ENCODE measurements at regions not wholly inside any gene's neighbourhood (a gene's known extent, or its start where the extent isn't known, plus 50 kb on each side); places are given as distances from the start of the nearest gene placed in this dataset.
"Not testable (repeated sequence)": the region's sequence is repeated elsewhere in the genome, so short reads cannot be mapped to it uniquely, and the experiment has no call there.

GRCh38 chr5:138646671-138647070, 71.5 kb upstream of the HSPA9 start:
- DNase-seq = no peak

DNA sequence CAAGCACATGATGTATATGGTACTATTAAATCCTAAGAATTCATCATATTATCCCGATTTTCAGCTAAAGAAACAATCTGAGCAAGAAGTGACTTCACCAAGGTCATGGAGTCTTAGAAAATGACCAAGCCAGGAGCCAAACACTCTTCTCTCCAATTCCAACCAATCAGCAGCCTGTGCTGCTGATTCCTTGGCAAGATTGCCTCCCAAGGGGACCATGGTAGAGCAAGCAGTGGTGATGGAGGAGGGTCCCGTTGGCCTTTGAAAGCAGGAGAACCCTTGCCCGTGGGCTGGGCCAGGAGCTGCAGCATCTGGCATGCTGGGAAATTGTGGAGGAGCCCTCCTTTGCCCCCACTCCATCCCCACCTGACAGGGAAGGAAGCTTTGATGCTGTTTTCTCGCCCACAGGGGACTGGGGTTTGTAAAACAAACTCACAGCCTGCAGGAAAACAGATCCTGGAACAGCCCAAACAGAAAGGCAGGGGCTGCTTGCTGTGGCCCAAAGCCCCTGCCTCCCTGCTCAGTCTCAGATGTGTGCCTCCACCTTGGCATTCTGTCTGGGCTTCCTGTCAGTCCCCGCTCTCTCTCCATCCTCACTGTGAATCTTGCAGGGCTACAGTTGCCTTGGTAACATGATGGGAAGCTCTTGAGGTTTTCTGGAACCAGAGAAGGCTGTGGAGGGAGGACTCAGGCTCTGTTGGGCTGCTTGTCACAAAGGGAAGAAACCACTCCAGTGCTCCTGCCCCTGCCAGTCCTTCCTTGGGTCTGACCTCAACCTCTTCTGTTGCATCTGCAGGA, 70.8 kb upstream of the HSPA9 start:
- DNase-seq = no peak

DNA sequence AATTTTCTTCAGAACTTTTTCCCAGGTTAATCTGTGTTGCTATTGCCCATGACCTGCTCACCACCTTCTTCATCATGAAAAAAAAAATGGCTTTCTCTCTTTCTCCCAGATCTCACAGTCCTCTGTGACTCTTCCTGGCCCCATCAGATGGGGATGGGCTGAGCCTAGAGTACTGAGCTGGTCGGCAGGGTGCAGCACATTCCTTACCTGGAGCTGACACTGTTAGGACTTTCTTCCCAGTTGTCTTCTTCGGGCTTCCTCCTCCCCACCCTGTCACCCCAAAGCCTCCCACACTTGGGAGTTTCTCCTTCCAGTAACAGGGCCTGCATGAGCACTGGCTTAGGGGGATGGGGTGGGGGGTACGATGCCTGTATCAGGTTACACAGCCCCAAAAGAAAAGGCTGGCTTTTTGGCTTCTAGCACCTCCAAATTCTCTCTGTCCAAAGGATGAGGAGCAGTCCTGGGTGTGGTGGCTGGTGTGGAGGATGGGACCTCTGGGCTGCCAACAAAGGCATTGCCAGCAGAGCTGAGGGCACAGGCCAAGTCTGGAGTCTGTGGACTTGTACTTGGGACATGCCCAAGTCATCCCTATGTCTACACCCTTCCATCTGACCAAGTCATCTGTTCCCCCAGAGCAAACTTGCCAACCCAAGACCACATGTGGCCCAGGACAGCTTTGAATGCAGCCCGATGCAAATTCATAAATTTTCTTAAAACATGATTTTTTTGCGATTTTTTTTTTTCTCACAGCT, 68.0 kb upstream of the HSPA9 start:
- no peak for DNase-seq

- DNase-seq = peak; percentile 63
Observed at GRCh38 chr5:138641547-138642298, 66.5 kb upstream of the HSPA9 start.

DNA sequence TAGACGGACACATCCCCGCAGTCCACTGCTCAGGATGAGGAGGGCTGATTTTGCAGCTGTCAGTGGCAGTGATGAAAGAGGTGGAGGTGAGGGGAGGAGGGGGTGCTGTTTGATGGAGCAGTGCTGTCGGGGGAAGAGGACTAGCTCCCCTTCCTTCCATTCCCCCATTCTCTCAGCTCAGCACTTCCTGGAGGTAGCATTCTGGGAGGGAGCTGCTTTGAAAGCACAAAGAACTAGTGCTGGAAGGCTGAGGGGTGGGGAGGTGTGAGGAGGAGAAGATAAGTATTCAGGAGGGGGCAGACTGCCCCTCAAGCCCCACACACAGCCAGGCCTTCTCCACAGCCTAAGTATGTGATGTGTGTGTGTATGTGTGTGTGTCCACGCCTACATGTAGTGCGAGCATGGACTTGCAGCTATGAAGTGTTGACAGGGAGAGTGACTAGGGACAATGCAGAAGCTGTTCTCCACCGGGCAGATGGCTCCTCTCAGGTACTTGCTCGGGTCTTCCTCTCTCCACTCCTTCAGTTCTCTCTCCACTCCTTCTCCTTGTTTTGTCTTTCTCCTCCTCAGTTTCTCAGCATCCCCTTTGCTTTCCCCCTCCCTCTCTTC, 65.5 kb upstream of the HSPA9 start:
- DNase-seq = no peak

DNA sequence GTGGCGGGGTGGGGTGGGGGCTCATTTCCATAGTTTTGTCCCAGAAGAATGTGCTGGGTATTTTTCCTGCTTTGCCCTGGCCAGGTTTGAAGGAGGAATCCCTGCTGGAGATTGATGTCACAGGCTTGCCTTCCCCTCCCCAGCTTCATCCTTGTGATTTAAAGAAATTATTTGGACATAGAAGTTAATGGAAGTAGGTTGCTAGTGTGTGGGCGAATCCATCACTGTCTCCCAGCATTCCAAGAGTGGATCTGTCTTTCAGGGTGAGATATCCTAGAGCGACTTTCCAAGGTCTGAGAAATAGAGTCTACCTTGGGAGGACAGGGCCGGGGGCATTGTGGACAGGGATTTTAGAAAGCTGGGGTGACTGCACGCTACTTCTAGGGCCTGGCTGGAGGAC, 64.9 kb upstream of the HSPA9 start:
- no peak for DNase-seq

DNA sequence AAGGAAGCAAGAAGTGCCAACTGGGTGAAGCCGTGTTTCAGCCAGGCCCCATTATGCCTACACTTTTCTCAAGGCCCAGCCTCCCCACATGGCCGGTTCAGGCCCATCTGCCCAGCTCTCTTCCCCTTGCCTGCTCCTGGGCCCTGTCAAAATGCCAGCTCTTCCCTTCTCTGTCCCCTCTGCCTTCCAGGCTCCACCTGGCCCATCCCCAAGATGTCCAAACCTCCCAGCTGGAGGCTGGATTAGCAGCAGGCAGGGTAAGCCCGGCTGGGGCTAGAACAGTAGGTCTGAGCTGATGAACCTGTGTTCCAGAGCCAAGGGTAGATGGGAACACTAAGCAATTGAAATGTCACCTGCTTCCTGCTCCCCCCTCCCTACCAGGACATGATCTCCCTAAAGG, 64.1 kb upstream of the HSPA9 start:
- DNase-seq = no peak

GRCh38 chr5:138637256-138637655, 62.1 kb upstream of the HSPA9 start:
- DNase-seq = no peak

GRCh38 chr5:138636398-138636944, 61.3 kb upstream of the HSPA9 start:
- DNase-seq = no peak

DNA sequence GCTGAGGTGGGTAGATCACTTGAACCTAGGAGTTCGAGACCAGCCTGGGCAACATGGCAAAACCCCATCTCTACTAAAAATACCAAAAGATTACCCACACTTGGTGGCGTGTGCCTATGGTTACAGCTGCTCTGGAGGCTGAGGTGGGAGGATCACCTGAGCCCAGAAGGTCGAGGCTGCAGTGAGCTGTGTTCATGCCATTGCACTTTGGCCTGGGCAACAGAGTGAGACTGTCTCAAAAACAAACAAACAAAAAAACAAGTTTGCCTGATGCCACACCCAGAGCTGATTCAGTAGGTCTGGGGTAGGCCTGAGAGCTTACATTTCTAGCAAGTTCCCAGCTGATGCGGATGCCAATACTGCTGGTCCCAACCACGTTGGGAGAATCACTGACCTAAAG, 60.5 kb upstream of the HSPA9 start:
- DNase-seq = no peak

DNA sequence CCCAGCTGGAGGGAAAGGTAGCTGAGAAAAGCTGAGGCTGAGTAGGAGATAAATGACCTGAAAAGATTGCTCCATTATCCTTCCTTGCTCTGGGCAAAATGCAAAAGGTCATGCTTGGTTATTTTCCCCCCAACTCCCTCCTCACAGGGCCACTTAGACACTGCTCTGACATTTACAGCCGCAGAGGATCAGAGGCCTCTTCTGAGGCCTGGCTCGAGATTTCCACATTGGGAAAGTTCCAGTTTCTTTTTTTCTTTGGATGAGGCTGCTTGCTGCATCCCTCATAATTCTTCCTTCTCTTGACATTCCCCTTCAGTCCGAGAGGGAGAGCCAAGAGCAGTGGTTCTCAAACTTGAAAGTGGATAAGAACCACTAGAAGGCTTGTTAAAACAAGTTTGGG, 60.1 kb upstream of the HSPA9 start:
- peak; percentile 57 for DNase-seq

- DNase-seq = not testable (repeated sequence)
Observed at GRCh38 chr5:138634804-138635203, 59.6 kb upstream of the HSPA9 start.

DNA sequence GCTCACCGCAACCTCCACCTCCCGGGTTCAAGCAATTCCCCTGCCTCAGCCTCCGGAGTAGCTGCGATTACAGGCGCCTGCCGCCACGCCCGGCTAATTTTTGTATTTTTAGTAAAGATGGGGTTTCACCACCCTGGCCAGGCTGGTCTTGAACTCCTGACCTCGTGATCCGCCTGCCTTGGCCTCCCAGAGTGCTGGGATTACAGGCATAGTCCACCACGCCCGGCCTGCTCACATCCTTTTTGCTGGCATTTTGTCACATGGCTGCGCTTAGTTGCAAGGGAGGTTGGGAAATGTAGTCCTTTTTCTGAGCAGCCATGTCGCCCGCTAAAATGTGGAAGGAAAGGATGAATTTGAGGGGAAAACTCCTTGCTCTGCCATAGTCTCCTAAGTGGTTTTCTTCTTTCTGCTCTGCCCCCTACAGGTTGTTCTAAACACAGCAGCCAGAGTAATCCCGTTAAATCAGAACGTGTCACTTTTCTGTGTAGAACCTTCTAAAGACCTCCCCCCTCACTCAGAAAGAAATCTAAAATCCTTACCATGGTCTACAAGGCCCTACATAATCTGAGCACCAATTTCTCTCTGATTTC, 57.8 kb upstream of the HSPA9 start:
- DNase-seq = peak; percentile 81

DNA sequence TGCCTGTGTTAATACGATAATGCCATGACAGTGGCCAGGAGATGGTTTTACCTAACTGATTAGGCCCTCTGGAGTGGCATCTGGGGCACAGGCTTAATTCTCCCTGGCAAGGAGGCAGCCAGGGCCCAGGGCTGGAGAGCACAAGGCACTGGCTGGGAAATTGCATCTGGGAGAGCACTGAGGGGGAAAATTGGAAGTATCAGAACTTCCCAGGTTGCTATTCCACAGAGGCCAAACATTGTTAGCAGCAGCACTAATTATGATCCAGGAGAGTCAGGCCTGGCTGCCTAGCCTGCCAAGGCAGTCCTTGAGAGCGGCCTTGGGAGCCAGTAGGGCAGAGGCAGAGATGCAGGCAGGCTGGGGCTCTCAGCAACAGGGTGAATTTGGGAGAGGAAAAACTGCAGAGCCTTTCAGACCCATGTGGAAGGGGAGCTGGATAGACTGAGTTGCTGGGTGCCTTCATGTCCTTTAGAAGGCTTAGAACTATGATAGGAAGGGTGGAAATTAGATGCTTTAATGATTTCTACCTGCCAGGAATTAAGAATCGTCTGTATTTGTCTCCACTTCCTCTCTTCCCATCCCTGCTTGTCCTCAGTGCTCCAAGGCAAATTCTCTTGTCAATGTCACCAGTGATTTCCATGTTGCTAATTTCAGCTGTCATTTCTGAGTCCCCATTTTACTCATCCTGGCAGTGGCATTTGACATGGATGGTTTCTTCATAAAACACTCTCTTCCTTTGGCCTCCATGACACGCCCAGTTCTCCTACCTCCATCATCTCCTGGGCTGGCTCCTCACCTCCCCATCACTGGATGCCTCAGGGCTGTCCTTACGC, 56.1 kb upstream of the HSPA9 start:
- DNase-seq = no peak

DNA sequence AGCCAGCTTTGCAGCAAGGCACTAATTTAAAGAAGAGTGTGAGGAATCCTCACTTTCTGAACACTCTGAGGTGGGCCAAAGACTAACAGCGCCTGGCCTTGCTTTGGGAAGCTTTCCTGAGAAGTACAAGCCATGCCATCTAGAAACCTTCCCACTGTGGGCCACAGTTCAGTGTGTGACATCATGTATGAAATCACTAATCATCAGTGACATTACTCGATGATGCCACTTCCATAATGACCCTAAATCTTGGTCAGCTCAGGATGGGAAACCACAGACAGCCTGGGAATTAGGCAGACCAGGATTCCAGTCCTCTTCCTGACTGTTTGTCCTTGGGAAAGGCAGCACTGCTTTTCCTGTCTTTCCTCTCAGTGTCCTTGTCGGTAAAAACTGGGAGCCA, 54.2 kb upstream of the HSPA9 start:
- DNase-seq = no peak

- DNase-seq = no peak
Observed at GRCh38 chr5:138626333-138626944, 51.2 kb upstream of the HSPA9 start.

GRCh38 chr5:138625134-138625533, 49.9 kb upstream of the HSPA9 start:
- DNase-seq = no peak

Data from fibroblast of upper back skin (primary cell).